Stimulated activated CD4-positive, alpha-beta T cell treated with anti-CD3 and anti-CD28 coated beads, TNF-alpha, amount 100 ng/mL, for 1 hour (primary cell): ENCODE measurements at regions not wholly inside any gene's neighbourhood (a gene's known extent, or its start where the extent isn't known, plus 50 kb on each side); places are given as distances from the start of the nearest gene placed in this dataset.

Source experiments
- DNase-seq, 3 donors: peaks; one replicate each; pipeline ENCODE4 v3.0.0-alpha.2; 2020; ENCODE audit warnings: low read depth in 3 of 3, low spot score in 1 of 3

DNA sequence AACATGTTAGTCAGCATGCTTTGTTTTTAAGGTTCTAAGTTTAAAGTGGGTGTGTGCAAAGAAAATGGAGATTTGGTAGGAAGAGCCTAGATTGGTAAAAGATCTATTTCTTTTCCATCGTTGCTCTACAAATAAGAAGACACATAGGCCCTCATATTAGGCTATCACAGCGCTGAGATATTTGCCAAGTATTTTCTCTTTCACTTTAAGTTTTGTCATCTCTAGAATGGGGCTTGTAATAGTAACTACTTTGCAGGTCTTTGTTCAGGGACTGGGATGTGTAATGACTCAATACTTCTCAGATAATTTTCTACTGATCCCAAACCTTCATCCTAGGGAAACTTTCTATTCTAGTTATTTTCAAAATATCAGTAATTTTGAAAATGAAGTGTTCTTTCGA is 917.7 kb upstream of the SLC10A2 start:
- DNase-seq = no peak

DNA sequence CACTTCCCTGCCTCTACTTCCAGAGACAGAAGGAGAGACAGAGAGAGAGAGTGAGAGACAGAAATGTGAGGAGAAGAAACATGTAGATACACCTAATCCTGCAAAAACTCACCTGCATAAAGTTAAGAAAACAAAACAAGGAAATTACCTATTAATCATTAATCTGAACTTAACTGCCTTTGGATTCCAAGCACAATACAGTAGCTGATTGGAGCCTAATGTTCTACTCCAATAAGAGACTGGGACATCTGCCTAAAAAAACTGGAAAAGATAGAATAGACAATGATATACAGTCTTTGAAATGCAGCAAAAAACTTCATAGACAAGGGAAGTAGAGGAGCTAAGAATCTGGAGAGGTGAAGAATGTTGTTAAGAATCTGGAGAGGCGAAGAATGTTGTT is 910.2 kb upstream of the SLC10A2 start:
- DNase-seq = no peak

DNA sequence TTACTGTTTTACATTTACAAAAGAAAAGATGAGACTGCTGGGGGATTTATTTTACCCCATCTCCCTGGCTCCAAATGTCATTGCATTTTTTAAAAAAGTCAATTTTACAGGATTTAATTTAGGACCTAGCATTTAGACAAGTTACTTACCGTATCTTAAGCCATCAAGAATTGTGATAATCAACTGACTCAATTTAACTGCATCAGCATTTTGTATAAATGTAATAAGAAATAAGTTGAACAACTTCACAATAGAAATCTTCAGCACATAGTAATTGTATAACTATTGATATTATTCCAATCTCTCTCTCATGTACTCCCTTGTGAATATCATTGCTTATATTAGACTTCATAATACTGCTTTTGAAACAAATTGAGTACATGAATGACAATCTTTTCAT is 907.5 kb upstream of the SLC10A2 start:
- DNase-seq = no peak

- DNase-seq = no peak
Observed at GRCh38 chr13:103969520-103970050, 903.4 kb upstream of the SLC10A2 start.

DNA sequence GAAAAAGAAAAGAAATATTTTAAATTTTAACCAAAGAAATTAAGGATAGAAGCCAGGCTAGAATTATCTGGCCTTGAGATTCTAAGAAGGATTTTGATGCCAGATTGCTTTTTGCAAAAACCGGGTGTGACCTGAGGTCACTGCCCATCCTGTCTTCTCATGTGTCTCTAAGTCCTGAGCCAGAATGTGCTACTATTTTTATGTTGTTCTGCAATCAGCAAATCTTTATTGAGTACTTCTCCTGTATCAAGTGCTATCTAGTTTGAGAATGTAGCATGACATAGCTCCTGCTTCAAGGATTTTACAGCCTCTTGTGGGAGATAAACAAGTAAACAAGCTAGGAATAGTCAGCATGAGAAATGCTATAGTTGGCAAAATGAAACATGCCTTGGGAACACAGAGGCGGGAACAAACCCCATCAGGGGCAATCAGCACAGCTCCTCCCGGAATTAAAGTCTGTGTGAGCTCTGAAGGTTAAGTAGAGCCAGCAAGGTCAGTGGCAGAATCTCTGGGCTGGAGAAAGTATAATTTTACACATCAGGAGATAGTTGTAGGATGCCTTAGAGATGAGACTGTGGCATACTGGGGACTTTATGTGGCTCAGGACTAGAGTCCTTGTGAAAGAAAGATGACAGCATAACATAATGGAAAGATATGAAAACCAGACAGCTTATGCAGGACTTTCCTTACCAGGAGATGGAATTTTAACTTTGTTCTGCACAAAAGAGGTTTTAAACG is 899.5 kb upstream of the SLC10A2 start:
- no peak for DNase-seq

DNA sequence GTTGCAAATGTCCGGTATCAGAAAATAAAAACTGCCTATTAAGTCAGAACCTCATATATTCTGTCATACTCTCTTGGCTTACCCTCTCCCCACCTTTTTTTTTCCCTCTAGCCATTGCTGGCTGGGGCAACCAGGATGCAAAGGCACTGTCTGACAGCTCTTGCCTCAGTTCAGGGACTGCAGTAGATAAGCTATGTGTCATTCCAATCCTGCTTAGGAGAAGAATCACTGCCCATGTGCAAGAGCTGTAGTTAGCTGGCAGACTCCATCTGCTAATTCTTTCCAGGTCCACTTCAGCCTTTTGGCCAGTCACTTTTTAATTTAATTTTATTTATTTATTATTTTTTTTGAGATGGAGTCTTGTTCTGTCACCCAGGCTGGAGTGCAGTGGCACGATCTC is 895.6 kb upstream of the SLC10A2 start:
- DNase-seq = no peak

GRCh38 chr13:103961129-103961528 is 894.9 kb upstream of the SLC10A2 start:
- DNase-seq = no peak

GRCh38 chr13:103960001-103960400 is 893.8 kb upstream of the SLC10A2 start:
- no peak for DNase-seq

DNA sequence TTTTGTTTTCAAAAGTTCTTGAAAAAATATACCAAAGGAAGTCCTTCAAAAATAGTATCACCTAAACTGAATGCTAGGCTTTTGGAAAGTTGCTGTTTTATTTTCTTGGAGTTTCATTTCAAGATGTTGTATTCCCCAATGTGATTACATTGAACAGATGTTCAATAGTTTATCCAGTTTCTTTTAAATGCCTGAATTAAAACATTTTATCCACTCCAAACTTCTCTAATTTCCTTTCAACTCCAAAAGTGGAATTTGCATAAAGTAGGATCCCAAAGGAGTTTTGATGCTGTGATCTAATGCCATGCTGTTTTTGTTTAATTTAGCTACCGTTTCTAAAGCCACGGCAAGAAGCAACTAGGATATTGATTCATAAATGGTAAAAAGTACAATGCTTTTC is 892.5 kb upstream of the SLC10A2 start:
- no peak for DNase-seq

DNA sequence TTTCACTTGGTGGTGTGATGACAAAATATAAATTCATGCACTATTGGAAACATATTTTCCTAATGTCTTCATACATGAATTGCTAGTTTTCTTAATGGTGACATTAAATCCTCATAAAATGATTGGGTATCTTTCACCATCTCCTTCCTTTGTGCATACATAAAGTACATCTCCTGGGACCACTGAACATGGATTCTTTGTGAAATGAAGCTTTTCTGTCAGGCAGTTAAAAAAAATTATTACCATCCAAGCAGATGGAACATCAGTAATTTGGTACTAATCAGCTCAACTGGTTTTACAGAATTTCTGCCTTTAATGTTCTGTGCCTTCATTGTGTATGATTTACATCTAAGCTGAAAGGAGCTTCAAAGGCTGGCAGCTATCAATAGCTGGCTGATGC is 891.7 kb upstream of the SLC10A2 start:
- no peak for DNase-seq

- no peak for DNase-seq
Observed at GRCh38 chr13:103953859-103954258, 887.6 kb upstream of the SLC10A2 start.

DNA sequence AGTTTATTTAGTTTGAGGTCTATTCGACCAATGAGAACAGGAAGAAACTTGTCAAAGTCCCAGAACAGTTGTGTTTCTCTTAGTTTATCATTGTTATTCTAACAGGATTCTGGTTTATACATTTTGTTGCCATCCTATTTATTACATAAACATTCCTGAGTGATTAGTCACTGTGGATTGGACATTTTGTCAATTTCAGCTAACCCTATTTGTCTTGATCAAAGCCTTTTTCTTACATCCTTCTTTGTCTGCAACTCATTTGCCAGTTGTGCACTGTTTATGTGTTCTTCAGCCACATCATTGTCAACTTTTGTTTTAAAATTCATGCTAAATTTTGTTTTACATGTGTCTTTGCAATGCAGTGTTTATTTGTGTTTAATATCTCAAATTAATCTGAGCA is 886.0 kb upstream of the SLC10A2 start:
- DNase-seq = no peak

GRCh38 chr13:103948426-103948825 is 882.2 kb upstream of the SLC10A2 start:
- DNase-seq = no peak

DNA sequence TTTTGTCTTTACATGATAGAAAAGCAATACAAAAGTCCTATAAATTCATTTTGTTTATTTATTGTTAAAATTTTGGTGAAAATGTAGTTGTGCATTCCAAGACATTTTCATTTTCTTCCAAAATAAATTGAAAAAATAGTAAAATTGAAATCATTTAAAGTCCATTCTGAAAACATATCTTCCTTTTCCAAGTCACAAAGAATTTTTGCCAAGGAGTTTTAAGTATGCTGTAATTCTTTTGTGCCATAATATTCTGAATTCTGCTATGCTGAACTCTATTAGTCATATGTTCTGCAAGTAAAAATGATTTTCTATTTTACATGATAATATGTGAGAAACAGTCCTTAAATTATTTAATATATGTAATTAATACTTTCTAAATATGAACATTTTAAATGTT is 879.6 kb upstream of the SLC10A2 start:
- no peak for DNase-seq

- DNase-seq = no peak
Observed at GRCh38 chr13:103941506-103942140, 875.4 kb upstream of the SLC10A2 start.

- DNase-seq = no peak
Observed at GRCh38 chr13:103935117-103935516, 868.9 kb upstream of the SLC10A2 start.

DNA sequence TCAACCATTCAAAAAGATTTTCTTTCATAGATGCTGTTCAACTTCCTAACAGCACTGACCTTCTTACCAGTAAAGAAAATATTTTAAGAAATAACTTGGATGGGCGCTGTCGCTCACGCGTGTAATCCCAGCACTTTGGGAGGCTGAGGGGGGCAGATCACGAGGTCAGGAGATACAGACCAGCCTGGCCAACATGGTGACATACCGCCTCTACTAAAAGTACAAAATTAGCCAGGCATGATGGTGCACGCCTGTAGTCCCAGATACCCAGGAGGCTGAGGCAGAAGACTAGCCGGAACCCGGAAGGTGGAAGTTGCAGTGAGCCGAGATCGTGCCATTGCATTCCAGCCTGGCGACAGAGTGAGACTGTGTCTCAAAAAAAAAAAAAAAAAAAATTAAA is 865.7 kb upstream of the SLC10A2 start:
- no peak for DNase-seq

- DNase-seq = no peak
Observed at GRCh38 chr13:103931331-103931845, 865.2 kb upstream of the SLC10A2 start.

DNA sequence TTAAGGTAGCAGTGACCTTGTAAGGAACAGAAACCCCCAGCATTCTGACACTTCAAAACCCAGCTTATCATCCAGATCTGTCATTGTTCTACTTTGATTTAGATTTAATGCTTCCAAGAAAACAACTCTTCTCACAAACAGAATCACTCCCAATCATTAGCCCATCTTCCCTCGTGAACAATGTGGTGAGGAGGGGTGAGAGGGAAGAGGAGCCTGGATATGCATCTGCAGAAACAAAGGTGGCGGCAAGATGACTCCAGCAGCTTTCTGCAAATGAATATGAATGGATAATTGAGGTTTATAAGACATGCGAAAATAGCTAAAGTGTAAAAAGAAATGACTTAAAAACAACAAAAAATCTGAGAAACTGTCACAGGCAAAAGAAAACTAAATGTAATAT is 859.9 kb upstream of the SLC10A2 start:
- no peak for DNase-seq

GRCh38 chr13:103908911-103909310 is 842.7 kb upstream of the SLC10A2 start:
- no peak for DNase-seq

DNA sequence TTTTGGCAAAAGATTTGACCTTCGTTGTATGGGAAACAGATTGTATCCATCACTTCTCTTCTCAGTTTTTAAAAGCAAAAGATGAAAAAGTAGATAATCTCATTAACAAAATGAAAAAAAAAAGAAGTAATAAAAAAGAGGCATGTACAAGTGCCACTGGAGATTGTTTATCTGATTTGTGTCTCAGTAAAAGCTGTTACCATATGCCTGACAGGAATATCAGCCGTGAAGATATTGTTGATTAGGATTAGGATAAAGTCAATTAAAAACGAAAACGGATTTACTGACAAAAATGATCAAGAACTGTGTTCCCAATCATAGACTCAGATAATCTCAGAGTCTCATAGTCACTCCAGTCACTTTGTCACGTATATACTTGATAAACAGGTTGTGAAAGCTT is 842.1 kb upstream of the SLC10A2 start:
- no peak for DNase-seq

DNA sequence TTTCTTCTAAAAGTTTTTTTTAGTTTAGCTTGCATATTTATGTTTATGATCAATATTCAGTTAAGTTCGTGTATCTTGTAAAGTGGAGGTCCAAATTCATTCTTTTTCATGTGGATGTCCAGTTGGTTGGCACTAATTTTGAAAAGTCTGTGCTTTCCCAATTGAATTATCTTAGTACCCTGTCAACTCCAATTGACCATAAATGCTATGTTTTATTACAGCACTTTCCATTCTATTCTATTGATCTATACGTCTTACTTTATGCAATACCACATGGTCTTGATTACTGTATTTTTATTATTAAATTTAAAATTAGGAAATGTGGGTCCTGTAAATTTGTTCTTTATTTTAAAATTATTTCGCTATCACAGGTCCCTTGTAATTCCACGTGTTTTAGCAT is 837.6 kb upstream of the SLC10A2 start:
- DNase-seq = no peak

GRCh38 chr13:103898481-103898880 is 832.3 kb upstream of the SLC10A2 start:
- no peak for DNase-seq
